Neural progenitor cell (in vitro differentiated cells): ENCODE measurements at regions not wholly inside any gene's neighbourhood (a gene's known extent, or its start where the extent isn't known, plus 50 kb on each side); places are given as distances from the start of the nearest gene placed in this dataset.

Source experiments
- DNase-seq: peaks from one replicate; pipeline ENCODE4 v3.0.0-alpha.2; 2016; ENCODE audit warnings: low spot score
- H2AFZ ChIP-seq: fragments of 200-600 bp; sonication (generic); replicated peaks from 2 replicates; pipeline ENCODE4 v1.6.1; 2016; ENCODE audit warnings: antibody characterized with exemption
- H3F3A ChIP-seq: fragments of 200-600 bp; sonication (generic); 2 replicates; pipeline ENCODE4 v1.6.1; 2016; ENCODE audit warnings: antibody characterized with exemption, low read depth
- H3K27ac ChIP-seq: fragments of 200-600 bp; sonication (generic); 2 replicates; pipeline ENCODE4 v1.5.1; 2016; ENCODE audit warnings: mild to moderate bottlenecking
- H3K27me3 ChIP-seq: fragments of 200-600 bp; sonication (generic); 2 replicates; pipeline ENCODE4 v1.6.1; 2016; ENCODE audit warnings: mild to moderate bottlenecking, moderate library complexity
- H3K36me3 ChIP-seq: fragments of 200-600 bp; sonication (generic); 2 replicates; pipeline ENCODE4 v1.5.1; 2016
- H3K4me1 ChIP-seq: fragments of 200-600 bp; sonication (generic); 2 replicates; pipeline ENCODE4 v1.6.1; 2016; ENCODE audit warnings: mixed run types
- H3K4me2 ChIP-seq: fragments of 200-600 bp; sonication (generic); 2 replicates; pipeline ENCODE4 v1.6.1; 2016
- H3K4me3 ChIP-seq: fragments of 200-600 bp; sonication (generic); 2 replicates; pipeline ENCODE4 v1.5.1; 2016
- H3K79me2 ChIP-seq: fragments of 200-600 bp; sonication (generic); 2 replicates; pipeline ENCODE4 v1.6.1; 2016; ENCODE audit warnings: low read depth
- H3K9ac ChIP-seq: fragments of 200-600 bp; sonication (generic); 2 replicates; pipeline ENCODE4 v1.6.1; 2016
- H3K9me3 ChIP-seq: fragments of 200-600 bp; sonication (generic); 2 replicates; pipeline ENCODE4 v1.5.1; 2016; ENCODE audit warnings: low read depth
- H4K20me1 ChIP-seq: fragments of 200-600 bp; sonication (generic); 2 replicates; pipeline ENCODE4 v1.6.1; 2016; ENCODE audit warnings: low read depth
- H3K27ac Mint-ChIP-seq: 3 replicates; pipeline ENCODE4 v1.8.0; 2021; ENCODE audit warnings: mixed read lengths
- H3K27me3 Mint-ChIP-seq: 2 replicates; pipeline ENCODE4 v1.8.0; 2022; ENCODE audit warnings: low read depth, mild to moderate bottlenecking, inconsistent platforms, moderate library complexity, mixed read lengths; ENCODE audit not compliant: insufficient read depth
- H3K36me3 Mint-ChIP-seq: 3 replicates; pipeline ENCODE4 v1.8.0; 2021; ENCODE audit warnings: mixed read lengths
- H3K4me1 Mint-ChIP-seq: 3 replicates; pipeline ENCODE4 v1.8.0; 2021; ENCODE audit warnings: mixed read lengths
- H3K4me3 Mint-ChIP-seq: 3 replicates; pipeline ENCODE4 v1.8.0; 2021; ENCODE audit warnings: mild to moderate bottlenecking, moderate library complexity, mixed read lengths
- H3K9me3 Mint-ChIP-seq: 3 replicates; pipeline ENCODE4 v1.8.0; 2020; ENCODE audit warnings: mixed read lengths
- CTCF ChIP-seq: fragments of 200-600 bp; sonication (generic); IDR thresholded peaks from 2 replicates; pipeline ENCODE4 v1.5.1; 2017; ENCODE audit warnings: antibody characterized with exemption, mild to moderate bottlenecking
- EZH2 ChIP-seq: fragments of 200-600 bp; sonication (generic); IDR thresholded peaks from 2 replicates; pipeline ENCODE4 v1.6.1; 2017; ENCODE audit warnings: antibody characterized with exemption, mild to moderate bottlenecking, moderate library complexity
- EZH2phosphoT487 ChIP-seq: fragments of 200-600 bp; sonication (generic); IDR thresholded peaks from 2 replicates; pipeline ENCODE4 v1.6.1; 2017; ENCODE audit warnings: antibody characterized with exemption

GRCh38 chr5:19001539-19001938 is 986.5 kb downstream of the CDH18 start:
- no peak for TF ChIP-seq CTCF
- TF ChIP-seq EZH2phosphoT487 = no peak
- TF ChIP-seq EZH2 = no peak
- H3K4me1 Mint-ChIP-seq = peaks cover 8% of the 10 kb centered on the region
- H3K36me3 ChIP-seq = no peaks in the 10 kb centered on the region

GRCh38 chr5:19002111-19002510 is 985.9 kb downstream of the CDH18 start:
- no peak overlapping the region for H3K4me3 ChIP-seq
- Mint-ChIP-seq H3K4me1 (peaks cover 8% of the 10 kb centered on the region), H3K27ac (no peak overlapping the region), H3K36me3 (no peaks in the 10 kb centered on the region), H3K27me3 (peaks cover 4% of the 10 kb centered on the region), H3K4me3 (no peak overlapping the region), H3K9me3 (peaks cover 4% of the 10 kb centered on the region)
- H3K4me2 ChIP-seq = no peak overlapping the region
- H3K9ac ChIP-seq = no peak overlapping the region
- no peaks in the 10 kb centered on the region for H3K79me2 ChIP-seq
- DNase-seq = no peak
- no peak overlapping the region for H3K27ac ChIP-seq
- no peaks in the 10 kb centered on the region for H3K4me1 ChIP-seq
- no peaks in the 10 kb centered on the region for H4K20me1 ChIP-seq
- no peak overlapping the region for H2AFZ ChIP-seq
- H3F3A ChIP-seq = no peaks in the 10 kb centered on the region
- no peaks in the 10 kb centered on the region for H3K9me3 ChIP-seq
- no peaks in the 10 kb centered on the region for H3K27me3 ChIP-seq
- no peak for TF ChIP-seq CTCF
- no peak for TF ChIP-seq EZH2phosphoT487
- no peak for TF ChIP-seq EZH2
- no peaks in the 10 kb centered on the region for H3K36me3 ChIP-seq

More at GRCh38 chr5:19001539-19001938, 986.5 kb downstream of the CDH18 start:
- Mint-ChIP-seq H3K27me3 (peaks cover 4% of the 10 kb centered on the region), H3K9me3 (peaks cover 4% of the 10 kb centered on the region), H3K27ac (no peak overlapping the region), H3K36me3 (no peaks in the 10 kb centered on the region), H3K4me3 (no peak overlapping the region)
- Histone ChIP-seq H3F3A (no peaks in the 10 kb centered on the region), H3K4me2 (no peak overlapping the region), H3K9me3 (no peaks in the 10 kb centered on the region), H3K4me3 (no peak overlapping the region), H2AFZ (no peak overlapping the region), H3K27me3 (no peaks in the 10 kb centered on the region), H3K4me1 (no peaks in the 10 kb centered on the region), H4K20me1 (no peaks in the 10 kb centered on the region), H3K79me2 (no peaks in the 10 kb centered on the region), H3K27ac (no peak overlapping the region), H3K9ac (no peak overlapping the region)
- DNase-seq = no peak

- no peaks in the 10 kb centered on the region for H3K4me1 ChIP-seq
- no peaks in the 10 kb centered on the region for H3K36me3 Mint-ChIP-seq
- no peaks in the 10 kb centered on the region for H3K27me3 ChIP-seq
- H4K20me1 ChIP-seq = no peaks in the 10 kb centered on the region
- H3K4me3 Mint-ChIP-seq = no peak overlapping the region
- H3K36me3 ChIP-seq = no peaks in the 10 kb centered on the region
- peak overlapping the region; percentile 66 for H2AFZ ChIP-seq
- H3F3A ChIP-seq = no peaks in the 10 kb centered on the region
- H3K79me2 ChIP-seq = no peaks in the 10 kb centered on the region
- H3K27me3 Mint-ChIP-seq = no peaks in the 10 kb centered on the region
- H3K27ac ChIP-seq = no peak overlapping the region
- no peak for TF ChIP-seq CTCF
- no peak for TF ChIP-seq EZH2phosphoT487
- TF ChIP-seq EZH2 = no peak
- H3K4me1 Mint-ChIP-seq = peaks cover 8% of the 10 kb centered on the region
- no peaks in the 10 kb centered on the region for H3K9me3 ChIP-seq
- H3K9ac ChIP-seq = no peak overlapping the region
- no peak for DNase-seq
- H3K9me3 Mint-ChIP-seq = no peaks in the 10 kb centered on the region
- no peak overlapping the region for H3K4me3 ChIP-seq
- no peak overlapping the region for H3K27ac Mint-ChIP-seq
- H3K4me2 ChIP-seq = no peak overlapping the region
Measured at GRCh38 chr5:19018822-19019221, 969.2 kb downstream of the CDH18 start.

GRCh38 chr5:19031491-19031890 is 956.5 kb downstream of the CDH18 start:
- Histone ChIP-seq H3K27ac (no peak overlapping the region), H3K9ac (no peak overlapping the region), H3K27me3 (no peaks in the 10 kb centered on the region), H3K9me3 (no peaks in the 10 kb centered on the region), H3K4me1 (peaks cover 22% of the 10 kb centered on the region), H3K79me2 (no peaks in the 10 kb centered on the region), H4K20me1 (no peaks in the 10 kb centered on the region), H3F3A (no peaks in the 10 kb centered on the region), H3K36me3 (no peaks in the 10 kb centered on the region), H3K4me2 (no peak overlapping the region), H3K4me3 (no peak overlapping the region), H2AFZ (no peak overlapping the region)
- no peak for DNase-seq
- H3K4me3 Mint-ChIP-seq = no peak overlapping the region
- no peaks in the 10 kb centered on the region for H3K36me3 Mint-ChIP-seq
- H3K27ac Mint-ChIP-seq = no peak overlapping the region
- TF ChIP-seq CTCF (no peak), EZH2 (no peak), EZH2phosphoT487 (no peak)
- H3K4me1 Mint-ChIP-seq = peaks cover 9% of the 10 kb centered on the region
- peaks cover 4% of the 10 kb centered on the region for H3K27me3 Mint-ChIP-seq
- peaks cover 4% of the 10 kb centered on the region for H3K9me3 Mint-ChIP-seq
